COR-L47 (cell line): ENCODE measurements at regions not wholly inside any gene's neighbourhood (a gene's known extent, or its start where the extent isn't known, plus 50 kb on each side); places are given as distances from the start of the nearest gene placed in this dataset.

Source experiments
- DNase-seq: peaks from one replicate; lab custom pipeline; 2025; lab: John Stamatoyannopoulos, UW

- no peak for DNase-seq
These were observed 392.1 kb upstream of the DDHD1 start for GRCh38 chr14:53545217-53545616.

GRCh38 chr14:53542732-53543131 lies 389.6 kb upstream of the DDHD1 start:
- DNase-seq: peak; percentile 37

DNA sequence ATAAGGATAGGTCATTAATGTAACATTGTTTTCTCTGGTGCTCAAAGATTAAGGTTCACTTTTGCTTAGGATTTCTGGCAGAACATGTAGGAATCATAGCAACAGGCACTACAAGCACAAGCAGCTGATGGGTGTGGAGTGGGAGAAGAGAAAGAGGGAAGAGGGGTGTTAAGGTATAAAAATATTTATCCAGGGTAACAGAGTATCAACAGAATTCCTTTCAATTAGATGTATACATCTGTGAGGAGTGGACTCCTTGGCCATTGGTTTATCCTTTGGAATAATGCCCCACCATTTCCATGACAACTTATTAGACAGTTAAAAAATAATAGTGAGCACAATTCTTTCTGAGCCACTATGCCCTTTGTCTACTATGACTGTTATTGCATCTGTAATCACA lies 388.3 kb upstream of the DDHD1 start:
- DNase-seq: no peak

DNA sequence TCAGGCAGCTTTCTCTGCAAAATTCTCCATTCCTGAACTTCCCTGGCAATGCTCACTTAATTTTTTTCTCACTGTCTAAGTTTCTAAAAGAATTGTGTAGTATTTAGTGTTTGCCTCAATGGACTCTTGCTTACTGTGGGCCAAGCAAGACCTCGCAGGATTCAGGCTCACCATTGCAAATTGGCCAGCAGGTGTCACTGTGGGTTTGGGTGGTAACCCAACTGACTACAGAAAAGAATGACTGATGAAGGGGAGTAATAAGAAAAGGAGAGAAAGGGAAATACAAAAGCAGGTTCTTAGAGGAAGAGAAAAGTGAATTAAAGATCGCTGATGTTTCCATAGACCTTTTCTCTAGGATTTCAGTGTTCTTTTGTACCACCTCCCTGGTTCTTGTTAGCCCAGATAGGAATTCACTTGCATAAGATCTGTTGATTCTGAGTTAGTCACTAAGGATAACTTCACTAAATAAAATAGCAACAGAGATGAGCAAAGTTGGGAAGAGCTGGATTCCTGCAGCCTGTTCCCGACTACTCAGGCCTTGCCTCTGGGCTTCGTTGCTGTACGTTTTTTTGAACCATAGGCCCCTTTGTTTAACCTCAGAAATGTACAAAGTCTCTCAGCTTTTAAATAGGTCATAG lies 386.5 kb upstream of the DDHD1 start:
- peak; percentile 33 for DNase-seq

- no peak for DNase-seq
These were observed 385.3 kb upstream of the DDHD1 start for GRCh38 chr14:53538316-53538881.

DNA sequence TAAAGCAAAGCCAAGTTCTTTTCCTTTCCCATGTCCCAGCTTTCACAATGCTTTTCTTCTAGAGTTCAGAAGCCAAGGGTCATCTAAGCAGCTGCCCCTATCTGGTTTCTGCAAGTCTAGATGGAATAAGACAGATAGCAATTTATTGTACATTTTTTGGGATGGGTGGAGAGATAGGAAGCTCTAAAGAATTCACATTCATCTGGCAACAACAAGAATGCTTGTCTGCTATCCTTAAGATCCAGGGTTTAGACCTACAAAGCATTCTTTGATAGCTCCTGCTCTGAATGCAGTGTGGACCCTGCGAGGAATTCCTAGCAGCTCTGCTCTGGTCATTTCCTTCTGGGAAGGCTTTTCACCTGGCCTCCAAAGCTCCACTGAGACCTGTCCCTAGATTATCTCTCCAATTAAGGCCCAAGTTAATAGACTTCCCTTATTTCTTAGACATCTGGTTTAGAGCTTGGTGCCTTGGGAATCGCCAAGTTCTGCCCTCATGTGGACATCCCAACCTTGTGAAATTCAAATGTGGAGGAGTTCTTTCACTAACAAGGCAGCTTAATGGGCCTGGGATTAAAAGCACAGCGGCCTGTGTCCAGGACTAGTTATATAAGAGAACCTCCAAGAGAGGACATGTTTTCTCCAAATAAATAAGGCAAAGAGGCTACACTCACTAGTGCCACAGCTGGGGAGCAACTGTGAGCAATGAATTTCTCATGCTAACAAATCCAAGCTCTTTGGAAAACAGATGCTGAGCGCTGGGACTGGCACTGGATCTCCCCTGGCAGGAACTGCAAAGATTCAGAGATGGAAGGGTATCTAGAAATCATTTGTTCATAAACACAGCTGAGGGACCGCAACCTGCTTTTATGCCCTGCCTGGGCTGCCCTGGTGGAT lies 384.5 kb upstream of the DDHD1 start:
- no peak for DNase-seq

- no peak for DNase-seq
These were observed 383.3 kb upstream of the DDHD1 start for GRCh38 chr14:53536446-53536845.

DNA sequence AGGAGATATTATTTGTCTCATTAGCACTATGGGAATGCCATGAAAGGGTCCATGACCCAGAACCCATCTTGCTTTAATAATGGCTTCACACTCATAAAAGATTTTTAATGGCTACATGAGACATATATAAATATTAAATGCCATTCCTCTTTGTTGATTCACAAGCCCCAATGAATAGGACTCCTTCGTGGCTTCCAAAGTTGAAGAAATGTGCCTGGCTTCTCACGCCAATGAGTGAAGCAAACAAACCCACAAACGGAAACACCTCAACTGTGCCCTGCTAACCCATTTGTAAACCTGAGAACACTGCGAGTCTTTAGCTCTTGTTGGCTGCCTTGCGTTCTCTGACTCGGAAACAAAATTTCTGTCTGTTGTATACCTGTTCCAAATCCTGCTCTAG lies 381.7 kb upstream of the DDHD1 start:
- no peak for DNase-seq

DNA sequence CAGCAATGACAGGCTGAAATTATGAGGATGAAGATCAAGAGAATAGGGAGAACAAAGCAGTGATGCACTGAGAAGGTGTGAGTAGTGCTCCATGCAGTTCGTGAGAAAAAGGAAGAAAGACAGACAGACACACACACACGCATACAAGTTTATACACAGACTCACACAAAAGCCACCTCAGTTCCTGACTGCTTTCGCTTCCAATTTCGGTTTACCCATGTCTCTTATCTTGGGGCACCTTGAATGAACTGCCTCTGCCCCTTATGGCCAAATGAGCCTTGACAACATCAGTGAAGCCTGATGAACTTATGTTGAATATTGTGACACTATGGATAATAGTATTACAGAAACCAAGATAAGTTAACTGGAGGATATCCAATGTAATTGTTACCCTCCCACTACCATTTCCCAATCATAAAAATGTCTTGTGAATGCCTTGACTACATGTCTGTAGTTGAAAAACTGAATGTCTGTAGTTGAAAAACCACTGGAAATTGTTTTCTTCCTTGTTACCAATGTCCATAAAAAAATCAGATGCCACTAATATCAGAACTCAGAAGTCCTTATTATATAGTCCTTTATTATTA lies 380.4 kb upstream of the DDHD1 start:
- DNase-seq: no peak

DNA sequence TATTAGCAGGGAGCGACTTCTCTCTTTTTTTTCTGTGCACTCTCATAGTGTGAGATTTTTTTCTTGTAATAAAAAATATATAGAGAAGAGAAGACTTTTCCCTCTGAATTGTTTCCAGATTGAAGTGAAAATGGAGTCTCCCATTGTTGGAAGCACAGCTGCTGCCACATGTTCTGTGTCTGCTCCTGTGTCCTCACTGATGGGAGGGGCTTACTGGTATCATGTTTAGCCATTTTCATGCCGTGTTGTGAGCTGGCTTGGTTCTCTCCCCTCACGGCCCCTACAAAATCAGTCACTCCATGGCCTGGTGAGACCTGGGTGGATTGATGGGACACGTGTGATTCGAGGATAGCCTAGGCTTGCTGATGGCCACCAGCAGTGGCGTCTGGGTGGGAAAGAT lies 379.7 kb upstream of the DDHD1 start:
- DNase-seq: no peak

- no peak for DNase-seq
These were observed 378.6 kb upstream of the DDHD1 start for GRCh38 chr14:53531730-53532129.

DNA sequence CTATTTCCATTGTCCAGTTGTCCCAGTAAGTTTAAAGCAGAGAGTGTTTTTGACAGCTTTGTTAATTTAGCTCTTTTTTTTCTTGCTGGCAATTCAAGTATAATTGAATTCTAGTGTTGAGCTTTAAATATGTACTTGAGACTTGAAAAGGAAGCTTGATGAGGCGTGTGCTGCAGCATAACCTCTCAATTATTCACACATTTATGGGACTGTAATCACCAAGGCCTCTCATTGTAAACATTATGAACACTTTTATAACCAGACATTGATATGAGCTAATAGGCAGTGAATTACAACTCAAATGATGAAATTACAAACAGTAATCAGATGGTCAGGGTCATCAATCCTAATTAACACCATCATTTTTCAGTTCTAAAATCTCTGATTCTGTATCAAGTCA lies 378.0 kb upstream of the DDHD1 start:
- DNase-seq: no peak

DNA sequence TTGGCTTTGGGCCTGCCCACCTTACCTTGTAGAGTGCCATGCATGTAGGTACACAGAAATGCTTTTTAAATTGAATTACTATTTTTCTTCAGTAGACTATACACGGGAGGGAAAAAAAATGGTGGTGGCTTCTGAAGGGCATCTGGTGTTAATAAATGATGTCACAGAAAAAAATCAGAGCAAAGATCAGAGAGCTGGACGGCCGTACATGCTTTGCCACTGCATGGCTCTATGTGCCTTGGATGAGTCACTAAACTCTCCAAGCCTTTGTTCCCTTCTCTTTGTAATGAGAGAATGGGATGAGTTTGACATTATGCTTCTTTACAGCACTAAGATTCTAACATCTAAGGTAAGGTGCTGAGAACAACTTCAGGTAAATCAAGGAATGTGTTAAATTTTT lies 376.4 kb upstream of the DDHD1 start:
- no peak for DNase-seq

- DNase-seq: no peak
These were observed 375.1 kb upstream of the DDHD1 start for GRCh38 chr14:53528185-53528671.

DNA sequence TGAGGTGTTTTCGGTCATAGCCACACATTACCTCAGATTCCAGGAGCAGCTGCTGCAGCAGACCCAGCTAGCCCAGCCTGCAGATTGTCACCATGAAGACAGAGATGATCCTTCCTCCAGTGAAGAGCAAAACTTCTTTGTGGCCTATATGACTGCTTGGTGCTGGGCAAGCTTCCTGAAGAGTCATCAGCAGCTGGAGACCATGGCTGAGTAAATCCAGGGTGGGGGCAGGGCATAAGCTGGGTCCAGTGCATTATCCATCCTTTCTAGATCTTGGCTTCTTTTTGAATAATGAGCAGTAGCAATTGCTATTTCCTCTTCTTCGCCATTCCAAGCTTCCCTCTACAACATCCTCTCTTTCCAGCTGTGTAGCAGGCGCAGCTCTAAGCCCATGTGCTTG lies 373.1 kb upstream of the DDHD1 start:
- no peak for DNase-seq

DNA sequence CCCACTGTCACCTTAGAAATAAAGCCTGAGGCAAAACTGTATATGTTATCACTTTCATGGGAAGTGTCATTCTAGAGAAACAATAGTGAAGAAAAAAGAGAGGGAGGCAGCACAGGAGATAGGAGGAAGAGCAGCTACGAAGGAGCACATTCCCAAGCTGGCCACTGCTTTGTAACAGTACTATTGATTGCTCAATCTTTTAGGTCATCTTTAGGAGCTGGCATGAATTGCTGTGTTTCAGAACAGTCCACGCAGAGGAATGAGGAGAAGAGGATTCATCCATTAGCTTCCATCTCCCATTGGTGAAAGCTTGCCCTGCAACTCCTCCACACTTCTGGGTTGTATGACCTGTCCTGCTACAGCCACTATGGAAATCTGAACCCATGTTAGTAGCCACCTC lies 372.5 kb upstream of the DDHD1 start:
- DNase-seq: no peak

DNA sequence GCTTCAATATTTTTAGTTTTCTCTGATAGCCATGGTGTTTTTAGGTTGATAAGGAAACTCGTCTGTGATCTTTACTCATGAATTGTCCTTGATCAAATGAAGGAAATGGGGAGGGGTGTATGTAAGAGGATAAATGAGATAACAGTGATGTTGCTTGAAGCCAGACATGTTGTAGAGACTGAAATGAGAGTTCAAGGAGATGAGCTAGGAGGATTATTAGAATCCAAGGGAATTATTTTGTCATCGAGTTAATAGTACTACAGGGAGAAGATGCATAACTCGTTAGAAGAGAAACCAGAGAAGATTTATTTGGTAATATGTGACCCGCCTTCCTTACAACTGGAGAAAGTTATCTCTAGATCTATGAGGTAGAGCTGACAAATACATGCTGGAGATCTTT lies 371.3 kb upstream of the DDHD1 start:
- no peak for DNase-seq

DNA sequence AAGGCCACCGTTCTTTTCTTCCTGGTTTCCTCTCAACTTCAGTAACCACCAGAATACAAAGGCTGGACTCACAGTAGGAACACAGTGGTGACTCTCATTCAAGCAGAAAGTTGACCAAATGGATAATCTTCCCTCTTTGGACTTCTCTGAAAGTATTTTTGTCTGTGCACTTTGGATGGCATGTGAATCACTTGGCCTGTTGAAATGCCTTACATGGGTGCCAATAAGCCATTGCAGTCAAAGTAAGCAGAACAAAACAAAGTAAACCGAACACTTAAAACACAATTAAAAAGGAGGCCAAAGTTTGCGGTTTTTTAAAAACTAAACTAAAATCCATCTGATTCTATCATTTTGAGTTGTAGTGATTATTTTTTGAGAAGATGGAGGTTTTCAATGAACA lies 370.1 kb upstream of the DDHD1 start:
- DNase-seq: no peak

- DNase-seq: no peak
These were observed 367.2 kb upstream of the DDHD1 start for GRCh38 chr14:53520078-53520928.

DNA sequence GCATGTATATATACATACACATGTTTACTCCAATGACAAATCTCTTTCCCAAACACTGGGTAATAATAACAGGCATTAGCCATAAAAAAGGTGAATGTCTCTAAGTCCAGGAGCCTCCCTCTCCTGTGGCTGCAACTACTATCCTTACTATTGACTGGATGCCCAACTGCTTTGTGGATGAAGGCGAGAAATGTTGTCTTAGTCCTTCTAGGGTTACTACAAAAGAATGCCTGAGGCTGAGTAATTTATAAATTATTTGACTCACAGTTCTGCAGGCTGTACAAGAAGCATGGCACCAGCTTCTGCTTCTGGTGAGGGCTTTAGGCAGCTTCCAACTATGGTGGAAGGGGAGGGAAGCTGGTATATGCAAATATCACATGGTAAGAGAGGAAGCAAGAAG lies 366.0 kb upstream of the DDHD1 start:
- no peak for DNase-seq

GRCh38 chr14:53517270-53517960 lies 364.3 kb upstream of the DDHD1 start:
- no peak for DNase-seq
